ENCODE measurements at regions not wholly inside any gene's neighbourhood (a gene's known extent, or its start where the extent isn't known, plus 50 kb on each side); places are given as distances from the start of the nearest gene placed in this dataset.

DNA sequence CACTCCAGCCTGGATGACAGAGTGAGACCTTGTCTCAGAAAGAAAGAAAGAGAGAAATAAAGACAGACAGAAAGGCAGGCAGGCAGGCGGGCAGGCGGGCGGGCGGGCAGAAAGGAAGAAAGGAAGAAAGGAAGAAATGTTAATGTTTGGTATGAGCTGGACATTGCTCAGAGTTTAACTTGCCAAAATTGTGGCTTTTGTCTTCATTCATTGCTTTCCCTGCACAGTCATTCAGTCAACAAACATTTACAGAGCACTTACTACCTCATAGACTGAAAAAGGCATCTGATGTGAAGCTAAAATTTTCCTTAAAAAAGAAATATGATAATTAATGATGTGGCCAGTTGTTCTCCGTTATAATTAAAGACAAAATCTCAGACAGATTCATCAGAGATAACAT lies 247.1 kb downstream of the SPTSSA start:
- no peak for TF ChIP-seq EZH2 (IDR thresholded peaks at IDR 0.05; ENCODE audit: borderline replicate concordance, insufficient read depth, low read depth, low read length, poor library complexity, severe bottlenecking)
- TF ChIP-seq, protein P1, sequence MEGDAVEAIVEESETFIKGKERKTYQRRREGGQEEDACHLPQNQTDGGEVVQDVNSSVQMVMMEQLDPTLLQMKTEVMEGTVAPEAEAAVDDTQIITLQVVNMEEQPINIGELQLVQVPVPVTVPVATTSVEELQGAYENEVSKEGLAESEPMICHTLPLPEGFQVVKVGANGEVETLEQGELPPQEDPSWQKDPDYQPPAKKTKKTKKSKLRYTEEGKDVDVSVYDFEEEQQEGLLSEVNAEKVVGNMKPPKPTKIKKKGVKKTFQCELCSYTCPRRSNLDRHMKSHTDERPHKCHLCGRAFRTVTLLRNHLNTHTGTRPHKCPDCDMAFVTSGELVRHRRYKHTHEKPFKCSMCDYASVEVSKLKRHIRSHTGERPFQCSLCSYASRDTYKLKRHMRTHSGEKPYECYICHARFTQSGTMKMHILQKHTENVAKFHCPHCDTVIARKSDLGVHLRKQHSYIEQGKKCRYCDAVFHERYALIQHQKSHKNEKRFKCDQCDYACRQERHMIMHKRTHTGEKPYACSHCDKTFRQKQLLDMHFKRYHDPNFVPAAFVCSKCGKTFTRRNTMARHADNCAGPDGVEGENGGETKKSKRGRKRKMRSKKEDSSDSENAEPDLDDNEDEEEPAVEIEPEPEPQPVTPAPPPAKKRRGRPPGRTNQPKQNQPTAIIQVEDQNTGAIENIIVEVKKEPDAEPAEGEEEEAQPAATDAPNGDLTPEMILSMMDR (IDR thresholded peaks at IDR 0.05), result no peak
